ENCODE measurements at regions not wholly inside any gene's neighbourhood (a gene's known extent, or its start where the extent isn't known, plus 50 kb on each side); places are given as distances from the start of the nearest gene placed in this dataset.

GRCh38 chr10:70976063-70976695, 87.8 kb upstream of the PCBD1 start:
- no peak for TF ChIP-seq POLR2A (IDR thresholded peaks at IDR 0.05)
- TF ChIP-seq CTCF (IDR thresholded peaks at IDR 0.05): no peak

Measured in thyroid gland (tissue), 4 donors.